GM23338 (cell line): ENCODE measurements at regions not wholly inside any gene's neighbourhood (a gene's known extent, or its start where the extent isn't known, plus 50 kb on each side); places are given as distances from the start of the nearest gene placed in this dataset.

Experiments
- EZH2 ChIP-seq: fragments of 200-600 bp; sonication (generic); IDR thresholded peaks from one replicate; pipeline ENCODE4 v1.8.0; 2017; ENCODE audit warnings: antibody characterized with exemption, mild to moderate bottlenecking, low read depth; ENCODE audit not compliant: unreplicated experiment
- POLR2AphosphoS5 ChIP-seq: IDR thresholded peaks from 2 replicates; pipeline ENCODE4 v1.6.1; 2016; ENCODE audit warnings: antibody characterized with exemption, low read depth
- REST ChIP-seq: IDR thresholded peaks from one replicate; pipeline ENCODE4 v1.6.1; 2018; ENCODE audit warnings: antibody characterized with exemption; ENCODE audit not compliant: unreplicated experiment
- ZNF331 ChIP-seq: fragments of 250-450 bp; sonication (Bioruptor Pico); IDR thresholded peaks from 2 replicates; pipeline ENCODE4 v1.5.0; 2020; ENCODE audit warnings: low read depth, mild to moderate bottlenecking, moderate library complexity
- TF ChIP-seq, protein P1 (sequence below), 2 experiments: fragments of 200-600 bp in 1 of 2; sonication (generic) in 1 of 2; conservative IDR thresholded peaks; 2 replicates each; pipeline versions ENCODE4 v1.5.1 to v1.6.1; 2016 to 2017; ENCODE audit warnings: antibody characterized with exemption in 2 of 2, low read depth in 2 of 2, mild to moderate bottlenecking in 2 of 2, moderate library complexity in 1 of 2

- TF ChIP-seq, protein P1, sequence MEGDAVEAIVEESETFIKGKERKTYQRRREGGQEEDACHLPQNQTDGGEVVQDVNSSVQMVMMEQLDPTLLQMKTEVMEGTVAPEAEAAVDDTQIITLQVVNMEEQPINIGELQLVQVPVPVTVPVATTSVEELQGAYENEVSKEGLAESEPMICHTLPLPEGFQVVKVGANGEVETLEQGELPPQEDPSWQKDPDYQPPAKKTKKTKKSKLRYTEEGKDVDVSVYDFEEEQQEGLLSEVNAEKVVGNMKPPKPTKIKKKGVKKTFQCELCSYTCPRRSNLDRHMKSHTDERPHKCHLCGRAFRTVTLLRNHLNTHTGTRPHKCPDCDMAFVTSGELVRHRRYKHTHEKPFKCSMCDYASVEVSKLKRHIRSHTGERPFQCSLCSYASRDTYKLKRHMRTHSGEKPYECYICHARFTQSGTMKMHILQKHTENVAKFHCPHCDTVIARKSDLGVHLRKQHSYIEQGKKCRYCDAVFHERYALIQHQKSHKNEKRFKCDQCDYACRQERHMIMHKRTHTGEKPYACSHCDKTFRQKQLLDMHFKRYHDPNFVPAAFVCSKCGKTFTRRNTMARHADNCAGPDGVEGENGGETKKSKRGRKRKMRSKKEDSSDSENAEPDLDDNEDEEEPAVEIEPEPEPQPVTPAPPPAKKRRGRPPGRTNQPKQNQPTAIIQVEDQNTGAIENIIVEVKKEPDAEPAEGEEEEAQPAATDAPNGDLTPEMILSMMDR (conservative IDR thresholded peaks at IDR 0.05; ENCODE audit: low read depth in 2 of 2): no peak
- TF ChIP-seq POLR2AphosphoS5: no peak
- TF ChIP-seq EZH2: no peak
- TF ChIP-seq ZNF331: no peak
- no peak for TF ChIP-seq REST
Observed at GRCh38 chr1:55926906-55927471, 652.4 kb downstream of the PLPP3 start.
